ENCODE measurements at regions not wholly inside any gene's neighbourhood (a gene's known extent, or its start where the extent isn't known, plus 50 kb on each side); places are given as distances from the start of the nearest gene placed in this dataset.

DNA sequence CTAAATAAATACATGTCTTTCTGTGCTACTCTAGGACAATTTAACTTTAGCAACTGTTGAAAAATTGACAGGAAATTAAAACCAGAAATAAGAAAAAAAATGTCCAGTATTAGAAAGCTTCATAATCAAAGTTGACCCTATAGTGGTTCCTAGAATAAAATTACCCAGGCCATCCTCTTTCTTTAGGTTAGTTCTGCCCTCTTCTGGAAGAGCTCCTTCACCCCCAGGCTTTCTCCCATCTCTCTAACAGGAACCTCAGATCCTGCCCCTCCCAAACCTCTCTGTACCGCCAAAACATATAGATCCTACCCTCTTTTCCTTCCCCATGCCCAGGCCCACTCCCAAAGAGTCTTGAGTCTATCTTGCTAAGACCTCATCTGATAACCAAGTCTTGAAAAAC lies 159.4 kb upstream of the CDK1 start:
- H3K27me3 ChIP-seq = no peaks in the 10 kb centered on the region
- DNase-seq = no peak
- WGBS, 3 donors = 89 to 96% (median 95%) methylated on average over 1 of the region's 1 CpG
- TF ChIP-seq POLR2A (IDR thresholded peaks at IDR 0.05) (no peak), EP300 (IDR thresholded peaks at IDR 0.05) (no peak)
- TF ChIP-seq, protein P1, sequence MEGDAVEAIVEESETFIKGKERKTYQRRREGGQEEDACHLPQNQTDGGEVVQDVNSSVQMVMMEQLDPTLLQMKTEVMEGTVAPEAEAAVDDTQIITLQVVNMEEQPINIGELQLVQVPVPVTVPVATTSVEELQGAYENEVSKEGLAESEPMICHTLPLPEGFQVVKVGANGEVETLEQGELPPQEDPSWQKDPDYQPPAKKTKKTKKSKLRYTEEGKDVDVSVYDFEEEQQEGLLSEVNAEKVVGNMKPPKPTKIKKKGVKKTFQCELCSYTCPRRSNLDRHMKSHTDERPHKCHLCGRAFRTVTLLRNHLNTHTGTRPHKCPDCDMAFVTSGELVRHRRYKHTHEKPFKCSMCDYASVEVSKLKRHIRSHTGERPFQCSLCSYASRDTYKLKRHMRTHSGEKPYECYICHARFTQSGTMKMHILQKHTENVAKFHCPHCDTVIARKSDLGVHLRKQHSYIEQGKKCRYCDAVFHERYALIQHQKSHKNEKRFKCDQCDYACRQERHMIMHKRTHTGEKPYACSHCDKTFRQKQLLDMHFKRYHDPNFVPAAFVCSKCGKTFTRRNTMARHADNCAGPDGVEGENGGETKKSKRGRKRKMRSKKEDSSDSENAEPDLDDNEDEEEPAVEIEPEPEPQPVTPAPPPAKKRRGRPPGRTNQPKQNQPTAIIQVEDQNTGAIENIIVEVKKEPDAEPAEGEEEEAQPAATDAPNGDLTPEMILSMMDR (IDR thresholded peaks at IDR 0.05) = no peak
- no peaks in the 10 kb centered on the region for H3K9me3 ChIP-seq
- H3K4me3 ChIP-seq = no peak overlapping the region
- intact Hi-C loops (cut with DNase I) = no loop called here
- no peaks in the 10 kb centered on the region for H3K36me3 ChIP-seq
- H3K4me1 ChIP-seq (ENCODE audit: insufficient read depth) = no peaks in the 10 kb centered on the region
- no peak overlapping the region for H3K27ac ChIP-seq

DNA sequence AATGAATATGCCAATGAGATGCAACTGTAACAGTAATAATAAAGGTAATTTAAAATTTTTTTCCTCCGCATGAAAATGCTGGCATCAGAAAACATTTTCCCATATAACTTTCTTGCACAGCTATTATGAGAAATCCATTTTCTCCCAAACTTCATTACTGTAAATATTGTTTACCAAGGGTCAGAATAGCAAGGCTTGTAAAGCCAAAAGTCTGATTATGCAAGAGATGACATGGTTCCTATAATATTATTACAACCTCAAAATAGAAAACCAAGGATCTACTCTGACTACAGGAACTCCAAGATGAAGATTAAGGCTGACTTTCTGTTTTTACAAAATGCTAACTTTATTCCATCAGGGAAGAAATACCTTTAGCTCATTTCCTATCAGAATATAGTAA lies 162.7 kb upstream of the CDK1 start:
- no peak overlapping the region for H3K4me3 ChIP-seq
- TF ChIP-seq EP300 (IDR thresholded peaks at IDR 0.05) = no peak
- TF ChIP-seq, protein P1 (IDR thresholded peaks at IDR 0.05) = no peak
- no peak for TF ChIP-seq POLR2A (IDR thresholded peaks at IDR 0.05)
- intact Hi-C loops (cut with DNase I) = no loop called here
- no peaks in the 10 kb centered on the region for H3K9me3 ChIP-seq
- no peaks in the 10 kb centered on the region for H3K4me1 ChIP-seq (ENCODE audit: insufficient read depth)
- H3K27ac ChIP-seq = no peak overlapping the region
- WGBS, 3 donors = 98 to 100% (median 99%) methylated on average over 1 of the region's 1 CpG
- no peak for DNase-seq
- H3K27me3 ChIP-seq = no peaks in the 10 kb centered on the region
- no peaks in the 10 kb centered on the region for H3K36me3 ChIP-seq

DNA sequence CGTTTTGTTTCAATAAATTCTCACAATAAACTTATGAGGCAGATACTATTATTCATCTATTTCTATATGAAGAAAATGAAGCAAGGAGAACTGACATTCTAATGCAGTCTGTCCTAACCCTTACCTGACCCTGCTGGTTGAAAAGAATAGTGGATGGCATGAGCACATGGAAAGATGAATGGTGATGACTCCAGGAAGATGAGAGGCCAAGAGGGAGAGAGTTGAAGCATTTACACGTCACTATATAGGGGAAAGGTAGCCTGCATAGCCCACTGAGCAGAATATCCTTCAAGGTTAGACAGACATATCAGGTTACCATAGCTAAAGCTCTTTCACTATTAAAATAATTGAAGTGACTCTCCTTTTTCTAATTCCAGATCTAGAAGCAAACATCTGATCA lies 163.9 kb upstream of the CDK1 start:
- H3K27ac ChIP-seq = no peak overlapping the region
- intact Hi-C loops (cut with DNase I) = no loop called here
- H3K4me3 ChIP-seq = no peak overlapping the region
- DNase-seq = no peak
- WGBS, 3 donors = 80 to 86% (median 83%) methylated on average over 2 of the region's 2 CpGs
- no peak for TF ChIP-seq POLR2A (IDR thresholded peaks at IDR 0.05)
- TF ChIP-seq, protein P1 (IDR thresholded peaks at IDR 0.05) = no peak
- no peak for TF ChIP-seq EP300 (IDR thresholded peaks at IDR 0.05)
- no peaks in the 10 kb centered on the region for H3K27me3 ChIP-seq
- no peaks in the 10 kb centered on the region for H3K9me3 ChIP-seq
- no peaks in the 10 kb centered on the region for H3K36me3 ChIP-seq
- no peaks in the 10 kb centered on the region for H3K4me1 ChIP-seq (ENCODE audit: insufficient read depth)

DNA sequence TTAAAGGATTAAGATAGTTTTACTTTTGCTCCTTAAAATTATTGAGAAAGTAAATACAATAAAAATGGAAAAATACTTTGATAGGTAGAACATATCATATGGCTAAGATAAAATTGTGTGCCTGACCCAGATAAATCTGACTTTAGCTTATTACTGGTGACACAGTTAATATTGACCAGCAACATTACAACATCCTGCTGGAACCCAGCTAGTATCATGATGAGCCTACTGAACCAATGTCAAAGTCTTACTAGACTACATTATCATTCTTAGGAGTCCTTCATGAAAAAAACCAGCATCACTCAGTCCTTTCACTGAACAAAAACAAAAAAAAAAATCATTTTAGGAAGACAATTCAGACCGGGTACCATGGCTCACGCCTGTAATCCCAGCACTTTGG lies 164.8 kb upstream of the CDK1 start:
- 94 to 95% (median 95%) methylated on average over 2 of the region's 2 CpGs for WGBS, 3 donors

More for the DNA sequence above, 164.8 kb upstream of the CDK1 start:
- intact Hi-C loops (cut with DNase I) = no loop called here
- no peak for DNase-seq
- TF ChIP-seq, protein P1 (IDR thresholded peaks at IDR 0.05) = no peak
- TF ChIP-seq EP300 (IDR thresholded peaks at IDR 0.05) (no peak), POLR2A (IDR thresholded peaks at IDR 0.05) (no peak)
- H3K27me3 ChIP-seq = no peaks in the 10 kb centered on the region
- no peak overlapping the region for H3K27ac ChIP-seq
- no peaks in the 10 kb centered on the region for H3K4me1 ChIP-seq (ENCODE audit: insufficient read depth)
- no peak overlapping the region for H3K4me3 ChIP-seq
- H3K9me3 ChIP-seq = no peaks in the 10 kb centered on the region
- no peaks in the 10 kb centered on the region for H3K36me3 ChIP-seq

Data from ovary (tissue), 7 donors.